OCI-LY1 (cell line): ENCODE measurements at regions not wholly inside any gene's neighbourhood (a gene's known extent, or its start where the extent isn't known, plus 50 kb on each side); places are given as distances from the start of the nearest gene placed in this dataset.

ENCODE experiments used
- EZH2 ChIP-seq: fragments of 200-600 bp; sonication (generic), shearing (Covaris generic); IDR thresholded peaks from 2 replicates; pipeline ENCODE4 v1.8.0; 2017; ENCODE audit warnings: borderline replicate concordance, mixed run types, mild to moderate bottlenecking, antibody characterized with exemption, low read length, moderate library complexity, mixed read lengths
- TF ChIP-seq, protein P1 (sequence below): fragments of 200-600 bp; sonication (generic), shearing (Covaris generic); IDR thresholded peaks from 2 replicates; pipeline ENCODE4 v1.5.1; 2017; ENCODE audit warnings: mild to moderate bottlenecking, antibody characterized with exemption, low read length, moderate library complexity, mixed read lengths

DNA sequence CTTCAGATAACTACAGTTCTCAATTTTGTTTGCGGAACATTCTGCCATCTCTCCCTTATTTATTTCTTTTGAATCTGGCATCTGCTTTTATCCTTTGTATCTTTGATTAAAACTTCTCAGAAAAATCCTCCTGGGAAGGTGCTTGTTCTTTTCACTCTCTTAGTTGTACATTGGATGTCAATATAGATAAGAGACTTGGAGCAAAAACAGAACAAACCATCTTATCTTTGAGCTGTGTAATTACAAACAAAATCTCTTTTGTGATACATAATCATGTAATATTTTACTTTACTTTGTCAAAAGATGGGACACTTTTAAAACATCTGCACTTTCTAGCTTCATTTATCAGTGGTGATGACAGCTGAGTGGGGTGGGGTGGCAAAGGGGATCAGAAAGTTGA, 307.2 kb upstream of the LYPLAL1 start:
- TF ChIP-seq, protein P1, sequence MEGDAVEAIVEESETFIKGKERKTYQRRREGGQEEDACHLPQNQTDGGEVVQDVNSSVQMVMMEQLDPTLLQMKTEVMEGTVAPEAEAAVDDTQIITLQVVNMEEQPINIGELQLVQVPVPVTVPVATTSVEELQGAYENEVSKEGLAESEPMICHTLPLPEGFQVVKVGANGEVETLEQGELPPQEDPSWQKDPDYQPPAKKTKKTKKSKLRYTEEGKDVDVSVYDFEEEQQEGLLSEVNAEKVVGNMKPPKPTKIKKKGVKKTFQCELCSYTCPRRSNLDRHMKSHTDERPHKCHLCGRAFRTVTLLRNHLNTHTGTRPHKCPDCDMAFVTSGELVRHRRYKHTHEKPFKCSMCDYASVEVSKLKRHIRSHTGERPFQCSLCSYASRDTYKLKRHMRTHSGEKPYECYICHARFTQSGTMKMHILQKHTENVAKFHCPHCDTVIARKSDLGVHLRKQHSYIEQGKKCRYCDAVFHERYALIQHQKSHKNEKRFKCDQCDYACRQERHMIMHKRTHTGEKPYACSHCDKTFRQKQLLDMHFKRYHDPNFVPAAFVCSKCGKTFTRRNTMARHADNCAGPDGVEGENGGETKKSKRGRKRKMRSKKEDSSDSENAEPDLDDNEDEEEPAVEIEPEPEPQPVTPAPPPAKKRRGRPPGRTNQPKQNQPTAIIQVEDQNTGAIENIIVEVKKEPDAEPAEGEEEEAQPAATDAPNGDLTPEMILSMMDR, result no peak
- TF ChIP-seq EZH2, result no peak
